BLaER1 treated with 17β-estradiol and CSF1 and Interleukin-3, amounts not matched to agents 10 nM and 100 nM (cell line): ENCODE measurements at regions not wholly inside any gene's neighbourhood (a gene's known extent, or its start where the extent isn't known, plus 50 kb on each side); places are given as distances from the start of the nearest gene placed in this dataset.

ENCODE experiments used
- H3K27ac ChIP-seq, 11 experiments: shearing (Covaris generic); formaldehyde crosslinking; 2 replicates each; pipeline ENCODE4 v1.8.1; 2022
- H3K27me3 ChIP-seq, 11 experiments: shearing (Covaris generic); formaldehyde crosslinking; 2 replicates each; pipeline ENCODE4 v1.8.1; 2022
- H3K36me3 ChIP-seq, 11 experiments: shearing (Covaris generic); formaldehyde crosslinking; 2 replicates each; pipeline ENCODE4 v1.8.1; 2022
- H3K4me1 ChIP-seq, 10 experiments: shearing (Covaris generic); formaldehyde crosslinking; 2 replicates each; pipeline ENCODE4 v1.8.1; 2022
- H3K4me2 ChIP-seq, 11 experiments: shearing (Covaris generic); formaldehyde crosslinking; 2 replicates each; pipeline ENCODE4 v1.8.1; 2022
- H3K4me3 ChIP-seq, 10 experiments: shearing (Covaris generic); formaldehyde crosslinking; 2 replicates each; pipeline ENCODE4 v1.8.1; 2022
- H3K9ac ChIP-seq, 11 experiments: shearing (Covaris generic); formaldehyde crosslinking; 2 replicates each; pipeline ENCODE4 v1.8.1; 2022
- H3K9me3 ChIP-seq, 11 experiments: shearing (Covaris generic); formaldehyde crosslinking; replicated peaks in 1 of 11; 2 replicates each; pipeline ENCODE4 v1.8.1; 2022
- H4K20me1 ChIP-seq, 11 experiments: shearing (Covaris generic); formaldehyde crosslinking; 2 replicates each; pipeline ENCODE4 v1.8.1; 2022
- Cebpa-rat ChIP-seq, 11 experiments: shearing (Covaris generic); IDR thresholded peaks; 2 replicates each; pipeline ENCODE4 v1.8.1; 2022

GRCh38 chr9:82539146-82539545 is 523.8 kb downstream of the RASEF start:
- no peak for TF ChIP-seq Cebpa-rat (IDR thresholded peaks at IDR 0.05)
- Histone ChIP-seq H3K9ac (no peak overlapping the region), H3K27ac (no peak overlapping the region), H3K9me3 (no peaks in the 10 kb centered on the region), H3K4me1 (peaks cover 0 to 18% (median 15%) of the 10 kb centered on the region in 10 experiments; a peak in 13 of 20 replicates), H4K20me1 (no peaks in the 10 kb centered on the region), H3K27me3 (no peaks in the 10 kb centered on the region), H3K4me3 (no peak overlapping the region), H3K36me3 (no peaks in the 10 kb centered on the region), H3K4me2 (peak overlapping the region in 2 of 11 experiments; percentile 6 to 19; a peak in 1 of 22 replicates)

- H3K9me3 ChIP-seq = no peaks in the 10 kb centered on the region
- no peak overlapping the region for H3K9ac ChIP-seq
- H3K27ac ChIP-seq = no peak overlapping the region
- no peak for TF ChIP-seq Cebpa-rat (IDR thresholded peaks at IDR 0.05)
- H3K27me3 ChIP-seq = no peaks in the 10 kb centered on the region
- no peaks in the 10 kb centered on the region for H3K36me3 ChIP-seq
- H3K4me2 ChIP-seq = peak overlapping the region in 9 of 11 experiments; percentile 1 to 30 (median 12); a peak in 9 of 22 replicates
- no peaks in the 10 kb centered on the region for H4K20me1 ChIP-seq
- H3K4me1 ChIP-seq = peaks cover 0 to 16% (median 13%) of the 10 kb centered on the region in 10 experiments; a peak in 13 of 20 replicates
- H3K4me3 ChIP-seq = no peak overlapping the region
Observed at GRCh38 chr9:82539856-82540579, 522.9 kb downstream of the RASEF start.

GRCh38 chr9:82543726-82544125 is 519.2 kb downstream of the RASEF start:
- Histone ChIP-seq H3K36me3 (no peaks in the 10 kb centered on the region), H4K20me1 (no peaks in the 10 kb centered on the region), H3K4me1 (peaks cover 0 to 14% (median 6%) of the 10 kb centered on the region in 10 experiments; a peak in 10 of 20 replicates), H3K27me3 (no peaks in the 10 kb centered on the region), H3K4me2 (no peak overlapping the region), H3K27ac (no peak overlapping the region), H3K9me3 (no peaks in the 10 kb centered on the region), H3K9ac (no peak overlapping the region), H3K4me3 (no peak overlapping the region)
- no peak for TF ChIP-seq Cebpa-rat (IDR thresholded peaks at IDR 0.05)

GRCh38 chr9:82546136-82546535 is 516.8 kb downstream of the RASEF start:
- Histone ChIP-seq H3K4me1 (no peaks in the 10 kb centered on the region), H3K4me2 (no peak overlapping the region), H3K9me3 (no peaks in the 10 kb centered on the region), H3K9ac (no peak overlapping the region), H4K20me1 (no peaks in the 10 kb centered on the region), H3K36me3 (no peaks in the 10 kb centered on the region), H3K4me3 (no peak overlapping the region), H3K27me3 (no peaks in the 10 kb centered on the region), H3K27ac (no peak overlapping the region)
- TF ChIP-seq Cebpa-rat (IDR thresholded peaks at IDR 0.05) = no peak

- Histone ChIP-seq H3K4me3 (no peak overlapping the region), H3K27ac (no peak overlapping the region), H3K9ac (no peak overlapping the region), H4K20me1 (no peaks in the 10 kb centered on the region), H3K27me3 (no peaks in the 10 kb centered on the region), H3K36me3 (no peaks in the 10 kb centered on the region), H3K4me1 (no peaks in the 10 kb centered on the region), H3K9me3 (no peaks in the 10 kb centered on the region), H3K4me2 (no peak overlapping the region)
- TF ChIP-seq Cebpa-rat (IDR thresholded peaks at IDR 0.05) = no peak
Observed at GRCh38 chr9:82547995-82548394, 514.9 kb downstream of the RASEF start.

- Histone ChIP-seq H3K36me3 (no peaks in the 10 kb centered on the region), H3K4me2 (no peak overlapping the region), H3K27me3 (no peaks in the 10 kb centered on the region), H3K9me3 (no peaks in the 10 kb centered on the region), H3K4me3 (no peak overlapping the region), H3K9ac (no peak overlapping the region), H3K4me1 (no peaks in the 10 kb centered on the region), H4K20me1 (no peaks in the 10 kb centered on the region), H3K27ac (no peak overlapping the region)
- no peak for TF ChIP-seq Cebpa-rat (IDR thresholded peaks at IDR 0.05)
Observed at GRCh38 chr9:82549174-82549821, 513.6 kb downstream of the RASEF start.

- Histone ChIP-seq H3K9me3 (no peaks in the 10 kb centered on the region), H3K4me3 (no peak overlapping the region), H3K9ac (no peak overlapping the region), H3K4me2 (no peak overlapping the region), H3K27ac (no peak overlapping the region), H3K27me3 (no peaks in the 10 kb centered on the region), H3K36me3 (no peaks in the 10 kb centered on the region), H4K20me1 (no peaks in the 10 kb centered on the region), H3K4me1 (no peaks in the 10 kb centered on the region)
- TF ChIP-seq Cebpa-rat (IDR thresholded peaks at IDR 0.05) = no peak
Observed at GRCh38 chr9:82552784-82553183, 510.2 kb downstream of the RASEF start.

GRCh38 chr9:82553654-82554366 is 509.1 kb downstream of the RASEF start:
- no peak overlapping the region for H3K4me3 ChIP-seq
- H3K36me3 ChIP-seq = no peaks in the 10 kb centered on the region
- no peaks in the 10 kb centered on the region for H3K27me3 ChIP-seq
- no peak overlapping the region for H3K9ac ChIP-seq
- no peak overlapping the region for H3K4me2 ChIP-seq
- TF ChIP-seq Cebpa-rat (IDR thresholded peaks at IDR 0.05) = no peak
- H4K20me1 ChIP-seq = no peaks in the 10 kb centered on the region
- H3K9me3 ChIP-seq = no peaks in the 10 kb centered on the region
- peaks cover 0 to 4% (median 0%) of the 10 kb centered on the region in 10 experiments; a peak in 3 of 20 replicates for H3K4me1 ChIP-seq
- no peak overlapping the region for H3K27ac ChIP-seq

- TF ChIP-seq Cebpa-rat (IDR thresholded peaks at IDR 0.05) = no peak
- H3K4me1 ChIP-seq = peaks cover 0 to 9% (median 0%) of the 10 kb centered on the region in 10 experiments; a peak in 3 of 20 replicates
Observed at GRCh38 chr9:82554381-82554780, 508.6 kb downstream of the RASEF start.

More at GRCh38 chr9:82554381-82554780, 508.6 kb downstream of the RASEF start:
- H3K9ac ChIP-seq = no peak overlapping the region
- H3K36me3 ChIP-seq = no peaks in the 10 kb centered on the region
- H4K20me1 ChIP-seq = no peaks in the 10 kb centered on the region
- no peak overlapping the region for H3K4me3 ChIP-seq
- no peaks in the 10 kb centered on the region for H3K9me3 ChIP-seq
- H3K27me3 ChIP-seq = no peaks in the 10 kb centered on the region
- no peak overlapping the region for H3K4me2 ChIP-seq
- no peak overlapping the region for H3K27ac ChIP-seq
